Nephron (organoid): ENCODE measurements at regions not wholly inside any gene's neighbourhood (a gene's known extent, or its start where the extent isn't known, plus 50 kb on each side); places are given as distances from the start of the nearest gene placed in this dataset.
"Not testable (repeated sequence)": the region's sequence is repeated elsewhere in the genome, so short reads cannot be mapped to it uniquely, and the experiment has no call there.

Experiments used
- H3K27ac Mint-ChIP-seq, 3 experiments: 2 replicates each; pipeline ENCODE4 v1.8.0; 2020; ENCODE audit warnings: mixed read lengths in 3 of 3, mild to moderate bottlenecking in 2 of 3, moderate library complexity in 1 of 3
- H3K27me3 Mint-ChIP-seq: 2 replicates; pipeline ENCODE4 v1.8.0; 2021; ENCODE audit warnings: low read depth, mild to moderate bottlenecking, moderate library complexity, mixed read lengths
- H3K36me3 Mint-ChIP-seq: 2 replicates; pipeline ENCODE4 v1.8.0; 2020; ENCODE audit warnings: low read depth, mixed read lengths
- H3K4me1 Mint-ChIP-seq: 2 replicates; pipeline ENCODE4 v1.8.0; 2020; ENCODE audit warnings: mixed read lengths
- H3K4me3 Mint-ChIP-seq, 3 experiments: 2 replicates each; pipeline ENCODE4 v1.8.0; 2020; ENCODE audit warnings: mild to moderate bottlenecking in 3 of 3, mixed read lengths in 3 of 3, moderate library complexity in 2 of 3
- H3K9me3 Mint-ChIP-seq: 2 replicates; pipeline ENCODE4 v1.8.0; 2020; ENCODE audit warnings: mixed read lengths
- TF ChIP-seq, protein P1 (sequence below), 3 experiments: fragments of 200-600 bp; sonication (generic); IDR thresholded peaks; one replicate each; pipeline ENCODE4 v1.5.0; 2021; ENCODE audit warnings: antibody characterized with exemption in 3 of 3; ENCODE audit not compliant: unreplicated experiment in 3 of 3

GRCh38 chr22:22165936-22166710 is 78.5 kb upstream of the VPREB1 start:
- TF ChIP-seq, protein P1, sequence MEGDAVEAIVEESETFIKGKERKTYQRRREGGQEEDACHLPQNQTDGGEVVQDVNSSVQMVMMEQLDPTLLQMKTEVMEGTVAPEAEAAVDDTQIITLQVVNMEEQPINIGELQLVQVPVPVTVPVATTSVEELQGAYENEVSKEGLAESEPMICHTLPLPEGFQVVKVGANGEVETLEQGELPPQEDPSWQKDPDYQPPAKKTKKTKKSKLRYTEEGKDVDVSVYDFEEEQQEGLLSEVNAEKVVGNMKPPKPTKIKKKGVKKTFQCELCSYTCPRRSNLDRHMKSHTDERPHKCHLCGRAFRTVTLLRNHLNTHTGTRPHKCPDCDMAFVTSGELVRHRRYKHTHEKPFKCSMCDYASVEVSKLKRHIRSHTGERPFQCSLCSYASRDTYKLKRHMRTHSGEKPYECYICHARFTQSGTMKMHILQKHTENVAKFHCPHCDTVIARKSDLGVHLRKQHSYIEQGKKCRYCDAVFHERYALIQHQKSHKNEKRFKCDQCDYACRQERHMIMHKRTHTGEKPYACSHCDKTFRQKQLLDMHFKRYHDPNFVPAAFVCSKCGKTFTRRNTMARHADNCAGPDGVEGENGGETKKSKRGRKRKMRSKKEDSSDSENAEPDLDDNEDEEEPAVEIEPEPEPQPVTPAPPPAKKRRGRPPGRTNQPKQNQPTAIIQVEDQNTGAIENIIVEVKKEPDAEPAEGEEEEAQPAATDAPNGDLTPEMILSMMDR (IDR thresholded peaks at IDR 0.05; ENCODE audit: unreplicated experiment in 3 of 3) = no peak
- H3K27me3 Mint-ChIP-seq = peaks cover 69% of the 10 kb centered on the region
- peaks cover 4% of the 10 kb centered on the region for H3K9me3 Mint-ChIP-seq
- H3K4me1 Mint-ChIP-seq = no peaks in the 10 kb centered on the region
- H3K4me3 Mint-ChIP-seq = no peak overlapping the region
- H3K36me3 Mint-ChIP-seq = no peaks in the 10 kb centered on the region
- H3K27ac Mint-ChIP-seq = no peak overlapping the region

DNA sequence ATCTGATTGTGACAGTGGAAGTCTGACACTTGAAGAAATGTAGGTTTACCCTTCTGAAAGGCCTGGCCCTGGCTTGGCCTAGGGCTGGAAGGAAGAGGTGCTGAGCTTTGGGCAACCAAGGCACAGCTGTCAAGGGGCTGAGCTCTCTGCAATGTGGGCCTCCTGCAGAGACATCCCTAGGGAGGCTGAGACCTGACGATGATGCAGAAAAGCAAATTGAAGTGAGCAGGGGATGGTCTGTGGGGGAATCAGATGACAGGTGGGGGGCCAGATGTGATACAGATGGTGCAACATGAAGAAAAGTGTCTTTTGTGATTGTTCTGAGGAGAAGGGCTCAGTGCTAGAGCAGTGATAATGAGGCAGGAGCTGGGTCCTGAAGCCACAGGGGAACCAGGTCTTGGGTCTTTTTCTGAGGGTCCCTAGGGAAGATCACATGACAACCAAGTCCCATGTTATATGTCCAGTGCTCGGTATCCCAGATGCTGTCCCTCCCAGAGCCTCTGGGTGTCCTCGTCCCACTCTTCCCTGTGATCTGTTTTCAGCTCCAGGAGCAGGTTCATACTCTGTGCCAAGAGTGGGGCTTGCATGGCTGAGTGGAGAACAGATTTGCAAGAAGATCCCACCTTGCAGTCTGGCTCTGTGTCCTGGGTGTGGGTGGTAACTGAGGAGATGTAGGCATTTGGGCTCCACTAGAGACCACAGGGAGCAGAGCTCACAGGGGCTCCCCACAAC is 79.9 kb upstream of the VPREB1 start:
- H3K27ac Mint-ChIP-seq = no peak overlapping the region
- no peaks in the 10 kb centered on the region for H3K36me3 Mint-ChIP-seq
- TF ChIP-seq, protein P1 (IDR thresholded peaks at IDR 0.05; ENCODE audit: unreplicated experiment in 3 of 3) = peak in 1 of 3 experiments; percentile 10
- H3K27me3 Mint-ChIP-seq = peaks cover 63% of the 10 kb centered on the region
- H3K9me3 Mint-ChIP-seq = peaks cover 4% of the 10 kb centered on the region
- H3K4me3 Mint-ChIP-seq = no peak overlapping the region
- no peaks in the 10 kb centered on the region for H3K4me1 Mint-ChIP-seq

GRCh38 chr22:22161924-22162851 is 82.4 kb upstream of the VPREB1 start:
- Mint-ChIP-seq H3K36me3 (no peaks in the 10 kb centered on the region), H3K27me3 (peaks cover 66% of the 10 kb centered on the region), H3K9me3 (peaks cover 4% of the 10 kb centered on the region)

DNA sequence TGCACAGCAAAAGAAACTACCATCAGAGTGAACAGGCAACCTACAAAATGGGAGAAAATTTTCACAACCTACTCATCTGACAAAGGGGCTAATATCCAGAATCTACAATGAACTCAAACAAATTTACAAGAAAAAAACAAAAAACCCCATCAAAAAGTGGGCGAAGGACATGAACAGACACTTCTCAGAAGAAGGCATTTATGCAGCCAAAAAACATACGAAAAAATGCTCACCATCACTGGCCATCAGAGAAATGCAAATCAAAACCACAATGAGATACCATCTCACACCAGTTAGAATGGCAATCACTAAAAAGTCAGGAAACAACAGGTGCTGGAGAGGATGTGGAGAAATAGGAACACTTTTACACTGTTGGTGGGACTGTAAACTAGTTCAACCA is 83.8 kb upstream of the VPREB1 start:
- H3K4me1 Mint-ChIP-seq, H3K4me3 Mint-ChIP-seq, H3K36me3 Mint-ChIP-seq, H3K27ac Mint-ChIP-seq, H3K9me3 Mint-ChIP-seq: not testable (repeated sequence)
- peaks cover 67% of the 10 kb centered on the region for H3K27me3 Mint-ChIP-seq

More at GRCh38 chr22:22161924-22162851, 82.4 kb upstream of the VPREB1 start:
- H3K4me3 Mint-ChIP-seq = no peak overlapping the region
- no peaks in the 10 kb centered on the region for H3K4me1 Mint-ChIP-seq
- no peak overlapping the region for H3K27ac Mint-ChIP-seq
- TF ChIP-seq, protein P1 (IDR thresholded peaks at IDR 0.05; ENCODE audit: unreplicated experiment in 3 of 3) = no peak

GRCh38 chr22:22159384-22159783 is 85.2 kb upstream of the VPREB1 start:
- Mint-ChIP-seq H3K27me3 (peaks cover 57% of the 10 kb centered on the region), H3K4me1 (peaks cover 4% of the 10 kb centered on the region), H3K27ac (no peak overlapping the region), H3K9me3 (peaks cover 4% of the 10 kb centered on the region), H3K36me3 (no peaks in the 10 kb centered on the region), H3K4me3 (no peak overlapping the region)
- TF ChIP-seq, protein P1 (IDR thresholded peaks at IDR 0.05; ENCODE audit: unreplicated experiment in 3 of 3) = no peak

DNA sequence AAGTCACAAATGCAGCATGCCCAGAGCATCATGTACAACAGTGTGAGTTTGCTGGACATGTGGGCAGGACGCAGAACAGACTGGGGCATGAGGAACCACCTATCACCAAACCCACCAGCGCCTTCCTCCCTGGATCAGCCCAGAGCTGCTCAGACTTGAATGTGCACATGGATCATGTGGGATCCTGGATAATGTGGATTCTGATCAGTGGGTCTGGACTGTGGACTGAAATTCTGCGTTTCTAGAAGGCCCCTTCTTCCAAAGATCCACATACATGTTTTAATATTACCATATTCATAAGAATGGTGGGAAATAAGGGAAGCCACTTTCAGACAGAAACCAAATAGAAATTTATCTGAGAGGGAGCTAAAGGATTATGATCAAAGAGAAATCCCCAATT is 85.6 kb upstream of the VPREB1 start:
- Mint-ChIP-seq H3K4me3 (no peak overlapping the region), H3K9me3 (peaks cover 4% of the 10 kb centered on the region)
- TF ChIP-seq, protein P1 (IDR thresholded peaks at IDR 0.05; ENCODE audit: unreplicated experiment in 3 of 3) = no peak

More for the DNA sequence above, 85.6 kb upstream of the VPREB1 start:
- H3K36me3 Mint-ChIP-seq = no peaks in the 10 kb centered on the region
- H3K27me3 Mint-ChIP-seq = peaks cover 53% of the 10 kb centered on the region
- H3K27ac Mint-ChIP-seq = no peak overlapping the region
- H3K4me1 Mint-ChIP-seq = peaks cover 5% of the 10 kb centered on the region
